ENCODE measurements at regions not wholly inside any gene's neighbourhood (a gene's known extent, or its start where the extent isn't known, plus 50 kb on each side); places are given as distances from the start of the nearest gene placed in this dataset.

DNA sequence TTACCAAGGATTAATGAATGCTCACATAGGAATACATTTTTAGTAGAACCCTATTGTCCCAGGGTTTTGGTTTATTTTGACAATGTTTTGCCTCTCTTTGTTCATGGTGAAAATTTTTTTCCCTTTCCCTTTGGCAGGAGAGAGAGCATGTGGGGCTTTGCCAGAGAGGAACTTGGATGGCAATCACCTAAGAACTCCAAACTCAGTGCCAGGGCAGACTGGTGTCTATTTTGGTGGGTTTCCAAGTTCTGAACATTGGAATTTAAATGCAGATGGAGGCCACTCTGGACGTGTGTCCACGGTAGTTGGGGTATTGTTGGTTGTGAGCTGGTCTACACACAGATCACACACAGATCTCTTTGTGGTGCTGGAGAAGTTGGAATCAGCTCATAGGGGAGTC is 2091.1 kb upstream of the PIK3C3 start:
- no peak overlapping the region for H3K9ac ChIP-seq (ENCODE audit: insufficient read length, low read depth)
- no peaks in the 10 kb centered on the region for H3K36me3 ChIP-seq (ENCODE audit: insufficient read depth, insufficient read length, low read length)
- no peaks in the 10 kb centered on the region for H3K27me3 ChIP-seq (ENCODE audit: insufficient read depth, insufficient read length)
- H3K9me3 ChIP-seq (ENCODE audit: insufficient read depth, low read length), result no peaks in the 10 kb centered on the region
- DNase-seq (ENCODE audit: low read depth, low spot score), result no peak
- H3K4me1 ChIP-seq (ENCODE audit: insufficient read depth, insufficient read length), result no peaks in the 10 kb centered on the region
- TF ChIP-seq ZNF274 (IDR thresholded peaks at IDR 0.05; ENCODE audit: low read depth, low read length), result no peak
- no peak overlapping the region for H3K4me3 ChIP-seq (ENCODE audit: insufficient read length, low read depth)

DNA sequence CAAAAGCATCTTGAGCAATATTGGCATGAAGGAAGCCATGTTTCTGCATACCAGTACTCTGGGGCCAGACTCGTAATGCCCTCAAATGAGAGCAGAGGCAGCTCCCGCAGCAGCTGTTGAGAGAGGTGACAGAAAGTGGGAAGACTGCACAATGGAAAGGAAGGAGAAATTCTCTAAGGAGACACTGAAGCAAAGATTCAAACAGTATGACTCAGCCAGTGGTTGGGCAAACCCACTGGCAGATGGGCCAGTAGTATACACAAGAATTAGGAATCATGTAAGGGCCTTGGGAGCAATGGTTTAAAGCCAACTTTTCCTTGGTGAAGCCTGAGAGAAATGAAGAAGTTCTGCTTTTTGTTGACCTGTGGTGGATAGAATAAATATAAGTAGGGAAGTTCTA is 2092.7 kb upstream of the PIK3C3 start:
- no peak for DNase-seq (ENCODE audit: low read depth, low spot score)
- no peak overlapping the region for H3K4me3 ChIP-seq (ENCODE audit: insufficient read length, low read depth)
- no peaks in the 10 kb centered on the region for H3K9me3 ChIP-seq (ENCODE audit: insufficient read depth, low read length)
- no peaks in the 10 kb centered on the region for H3K27me3 ChIP-seq (ENCODE audit: insufficient read depth, insufficient read length)
- H3K36me3 ChIP-seq (ENCODE audit: insufficient read depth, insufficient read length, low read length), result no peaks in the 10 kb centered on the region
- no peak for TF ChIP-seq ZNF274 (IDR thresholded peaks at IDR 0.05; ENCODE audit: low read depth, low read length)
- TF ChIP-seq SUZ12 (IDR thresholded peaks at IDR 0.05; ENCODE audit: extremely low read depth, insufficient read depth, insufficient read length), result no peak
- no peak for TF ChIP-seq YY1 (IDR thresholded peaks at IDR 0.05; ENCODE audit: insufficient read depth, insufficient read length)
- no peak overlapping the region for H3K9ac ChIP-seq (ENCODE audit: insufficient read length, low read depth)
- no peaks in the 10 kb centered on the region for H3K4me1 ChIP-seq (ENCODE audit: insufficient read depth, insufficient read length)

DNA sequence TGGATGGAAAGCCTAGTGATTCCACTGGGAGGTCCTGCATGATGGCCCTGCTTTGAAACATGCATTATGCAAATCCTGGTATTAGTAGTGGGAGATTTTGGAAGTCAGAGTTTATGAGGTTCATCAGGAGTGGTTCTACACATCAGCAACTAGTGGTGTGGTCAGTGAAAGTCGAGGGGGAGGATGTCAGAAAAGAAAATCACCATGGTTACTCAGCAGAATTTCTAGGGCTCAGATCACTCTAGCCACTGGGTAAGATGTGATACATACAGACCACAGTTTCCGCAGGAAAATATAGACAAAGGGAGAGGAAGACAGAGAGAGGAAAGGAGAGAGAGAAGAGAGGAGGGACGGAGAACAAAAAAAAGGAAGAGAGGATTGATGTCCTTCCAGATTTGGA is 2100.7 kb upstream of the PIK3C3 start:
- Histone ChIP-seq H3K4me1 (ENCODE audit: insufficient read depth, insufficient read length) (no peaks in the 10 kb centered on the region), H3K9ac (ENCODE audit: insufficient read length, low read depth) (no peak overlapping the region), H3K4me3 (ENCODE audit: insufficient read length, low read depth) (no peak overlapping the region), H3K36me3 (ENCODE audit: insufficient read depth, insufficient read length, low read length) (no peaks in the 10 kb centered on the region), H3K27me3 (ENCODE audit: insufficient read depth, insufficient read length) (no peaks in the 10 kb centered on the region), H3K9me3 (ENCODE audit: insufficient read depth, low read length) (no peaks in the 10 kb centered on the region)
- DNase-seq (ENCODE audit: low read depth, low spot score), result no peak
- no peak for TF ChIP-seq ZNF274 (IDR thresholded peaks at IDR 0.05; ENCODE audit: low read depth, low read length)

DNA sequence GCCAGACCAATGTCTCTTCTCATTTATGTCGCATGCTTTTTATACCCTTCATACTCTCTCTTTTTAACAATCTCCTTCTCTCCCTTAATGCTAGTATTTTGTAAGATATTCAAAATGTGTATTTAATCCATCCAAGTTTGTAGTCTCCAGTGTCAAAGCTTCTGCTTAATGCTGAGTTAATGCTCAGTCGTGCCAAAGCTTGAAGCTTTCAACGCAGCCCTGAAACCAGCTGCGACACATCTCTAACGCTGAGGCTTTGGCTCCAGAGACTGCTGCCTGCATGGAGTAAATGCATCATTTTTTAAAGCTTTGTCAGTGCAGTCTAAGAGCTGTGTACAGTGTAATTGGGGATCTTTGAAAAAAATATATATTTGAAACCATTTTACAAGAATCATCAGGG is 2108.8 kb upstream of the PIK3C3 start:
- TF ChIP-seq SUZ12 (IDR thresholded peaks at IDR 0.05; ENCODE audit: extremely low read depth, insufficient read depth, insufficient read length) (no peak), YY1 (IDR thresholded peaks at IDR 0.05; ENCODE audit: insufficient read depth, insufficient read length) (no peak), ZNF274 (IDR thresholded peaks at IDR 0.05; ENCODE audit: low read depth, low read length) (no peak)
- no peak overlapping the region for H3K9ac ChIP-seq (ENCODE audit: insufficient read length, low read depth)
- H3K4me3 ChIP-seq (ENCODE audit: insufficient read length, low read depth), result no peak overlapping the region
- H3K36me3 ChIP-seq (ENCODE audit: insufficient read depth, insufficient read length, low read length), result no peaks in the 10 kb centered on the region
- no peak for DNase-seq (ENCODE audit: low read depth, low spot score)
- no peaks in the 10 kb centered on the region for H3K27me3 ChIP-seq (ENCODE audit: insufficient read depth, insufficient read length)
- H3K4me1 ChIP-seq (ENCODE audit: insufficient read depth, insufficient read length), result no peaks in the 10 kb centered on the region
- H3K9me3 ChIP-seq (ENCODE audit: insufficient read depth, low read length), result no peaks in the 10 kb centered on the region

DNA sequence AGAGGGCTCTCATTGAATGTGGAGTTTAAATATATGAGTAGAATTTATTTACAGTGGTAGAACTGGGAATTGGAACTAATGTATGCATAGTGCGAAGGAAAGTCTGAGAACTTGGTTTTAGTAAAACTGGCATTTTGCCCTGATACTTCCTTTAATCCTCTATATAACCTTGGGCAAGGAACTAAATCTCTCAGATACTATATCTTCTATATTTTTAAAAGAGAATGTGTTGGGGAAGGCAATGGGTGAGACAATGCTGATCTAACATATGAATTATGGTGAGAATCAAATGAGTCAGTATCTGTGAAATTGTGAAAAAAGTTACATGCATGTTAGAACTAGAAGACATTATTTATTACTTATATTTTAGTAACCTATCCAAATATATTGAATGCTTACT is 2109.4 kb upstream of the PIK3C3 start:
- no peak for TF ChIP-seq ZNF274 (IDR thresholded peaks at IDR 0.05; ENCODE audit: low read depth, low read length)
- no peak for TF ChIP-seq YY1 (IDR thresholded peaks at IDR 0.05; ENCODE audit: insufficient read depth, insufficient read length)
- TF ChIP-seq SUZ12 (IDR thresholded peaks at IDR 0.05; ENCODE audit: extremely low read depth, insufficient read depth, insufficient read length), result no peak
- no peak for DNase-seq (ENCODE audit: low read depth, low spot score)
- no peak overlapping the region for H3K4me3 ChIP-seq (ENCODE audit: insufficient read length, low read depth)

DNA sequence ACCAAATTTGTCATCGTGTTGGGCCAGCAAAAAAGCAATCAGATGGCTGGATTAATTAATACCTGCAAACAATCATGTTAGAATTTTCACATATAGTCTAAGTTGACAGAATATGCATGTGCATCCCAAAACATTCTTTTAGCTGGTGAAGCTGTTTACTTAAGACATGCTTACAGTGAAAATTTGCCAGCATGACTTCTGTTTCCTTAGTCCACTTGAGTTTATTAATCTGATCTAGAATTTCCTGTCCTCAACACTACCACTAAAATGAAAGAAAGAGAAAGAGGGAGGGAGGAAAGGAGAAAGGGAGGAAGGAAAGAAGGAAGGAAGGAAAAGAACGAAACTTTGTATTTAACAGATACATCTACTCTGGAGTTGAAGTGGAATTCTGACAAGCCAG is 2109.9 kb upstream of the PIK3C3 start:
- DNase-seq (ENCODE audit: low read depth, low spot score), result no peak
- Histone ChIP-seq H3K4me1 (ENCODE audit: insufficient read depth, insufficient read length) (no peaks in the 10 kb centered on the region), H3K36me3 (ENCODE audit: insufficient read depth, insufficient read length, low read length) (no peaks in the 10 kb centered on the region), H3K27me3 (ENCODE audit: insufficient read depth, insufficient read length) (no peaks in the 10 kb centered on the region), H3K4me3 (ENCODE audit: insufficient read length, low read depth) (no peak overlapping the region), H3K9ac (ENCODE audit: insufficient read length, low read depth) (no peak overlapping the region), H3K9me3 (ENCODE audit: insufficient read depth, low read length) (no peaks in the 10 kb centered on the region)
- no peak for TF ChIP-seq SUZ12 (IDR thresholded peaks at IDR 0.05; ENCODE audit: extremely low read depth, insufficient read depth, insufficient read length)
- TF ChIP-seq ZNF274 (IDR thresholded peaks at IDR 0.05; ENCODE audit: low read depth, low read length), result no peak
- no peak for TF ChIP-seq YY1 (IDR thresholded peaks at IDR 0.05; ENCODE audit: insufficient read depth, insufficient read length)

More for the DNA sequence above, 2109.4 kb upstream of the PIK3C3 start:
- Histone ChIP-seq H3K27me3 (ENCODE audit: insufficient read depth, insufficient read length) (no peaks in the 10 kb centered on the region), H3K9me3 (ENCODE audit: insufficient read depth, low read length) (no peaks in the 10 kb centered on the region), H3K9ac (ENCODE audit: insufficient read length, low read depth) (no peak overlapping the region), H3K4me1 (ENCODE audit: insufficient read depth, insufficient read length) (no peaks in the 10 kb centered on the region), H3K36me3 (ENCODE audit: insufficient read depth, insufficient read length, low read length) (no peaks in the 10 kb centered on the region)

DNA sequence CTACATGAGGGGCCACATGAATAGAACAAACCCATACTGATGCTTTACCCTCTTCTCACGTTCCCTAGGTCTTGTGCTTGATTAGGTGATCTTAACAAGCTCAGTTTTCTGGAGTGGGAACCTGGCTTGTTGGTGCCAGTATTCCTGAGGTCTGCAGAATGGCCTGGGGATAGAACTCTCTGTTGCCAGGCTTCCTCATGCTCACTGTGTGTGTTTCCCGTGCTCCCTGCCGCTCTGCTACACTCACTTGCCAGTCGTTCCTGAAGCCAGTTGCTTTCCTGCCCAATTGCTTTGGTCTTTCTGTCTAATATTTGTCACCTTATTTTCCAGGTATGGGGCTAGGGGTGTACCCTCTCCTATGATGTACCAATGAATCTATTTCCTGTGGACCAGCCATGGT is 2111.5 kb upstream of the PIK3C3 start:
- no peak overlapping the region for H3K4me3 ChIP-seq (ENCODE audit: insufficient read length, low read depth)
- no peak for TF ChIP-seq SUZ12 (IDR thresholded peaks at IDR 0.05; ENCODE audit: extremely low read depth, insufficient read depth, insufficient read length)
- TF ChIP-seq ZNF274 (IDR thresholded peaks at IDR 0.05; ENCODE audit: low read depth, low read length), result no peak
- no peak for TF ChIP-seq YY1 (IDR thresholded peaks at IDR 0.05; ENCODE audit: insufficient read depth, insufficient read length)

DNA sequence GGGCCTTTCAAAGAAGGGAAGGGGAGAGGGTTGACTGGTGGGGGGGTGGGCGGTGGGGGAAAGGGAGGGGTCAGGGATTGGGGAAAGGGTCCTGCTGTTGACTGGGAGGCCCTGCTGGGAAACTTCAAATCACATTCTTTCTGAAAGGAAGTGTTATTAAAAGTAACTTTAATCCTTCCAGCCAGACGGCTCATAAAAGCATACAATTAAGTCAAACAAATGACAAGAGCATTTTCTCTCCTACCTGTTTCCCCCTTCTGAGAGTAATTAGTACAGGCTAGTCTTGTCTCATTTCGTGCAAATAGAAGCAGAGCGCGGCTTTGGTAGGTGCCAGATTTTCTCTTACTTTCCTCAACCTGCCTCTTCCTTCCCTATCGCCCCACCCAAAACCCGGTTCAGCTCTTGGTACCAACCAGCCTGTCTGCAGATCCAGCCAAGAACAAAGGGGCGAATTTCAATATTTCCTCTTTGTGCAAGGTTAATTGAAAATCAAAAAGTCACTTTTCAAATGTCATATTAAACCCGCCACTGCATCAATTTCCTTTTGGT is 2112.6 kb upstream of the PIK3C3 start:
- no peaks in the 10 kb centered on the region for H3K9me3 ChIP-seq (ENCODE audit: insufficient read depth, low read length)
- no peaks in the 10 kb centered on the region for H3K27me3 ChIP-seq (ENCODE audit: insufficient read depth, insufficient read length)

More for the DNA sequence above, 2111.5 kb upstream of the PIK3C3 start:
- DNase-seq (ENCODE audit: low read depth, low spot score), result no peak
- no peaks in the 10 kb centered on the region for H3K9me3 ChIP-seq (ENCODE audit: insufficient read depth, low read length)
- H3K9ac ChIP-seq (ENCODE audit: insufficient read length, low read depth), result no peak overlapping the region
- H3K4me1 ChIP-seq (ENCODE audit: insufficient read depth, insufficient read length), result no peaks in the 10 kb centered on the region
- H3K27me3 ChIP-seq (ENCODE audit: insufficient read depth, insufficient read length), result no peaks in the 10 kb centered on the region
- no peaks in the 10 kb centered on the region for H3K36me3 ChIP-seq (ENCODE audit: insufficient read depth, insufficient read length, low read length)

More for the DNA sequence above, 2112.6 kb upstream of the PIK3C3 start:
- TF ChIP-seq SUZ12 (IDR thresholded peaks at IDR 0.05; ENCODE audit: extremely low read depth, insufficient read depth, insufficient read length), result no peak
- no peak for TF ChIP-seq YY1 (IDR thresholded peaks at IDR 0.05; ENCODE audit: insufficient read depth, insufficient read length)
- TF ChIP-seq ZNF274 (IDR thresholded peaks at IDR 0.05; ENCODE audit: low read depth, low read length), result no peak
- no peaks in the 10 kb centered on the region for H3K4me1 ChIP-seq (ENCODE audit: insufficient read depth, insufficient read length)
- H3K9ac ChIP-seq (ENCODE audit: insufficient read length, low read depth), result no peak overlapping the region
- DNase-seq (ENCODE audit: low read depth, low spot score), result no peak
- no peak overlapping the region for H3K4me3 ChIP-seq (ENCODE audit: insufficient read length, low read depth)
- H3K36me3 ChIP-seq (ENCODE audit: insufficient read depth, insufficient read length, low read length), result no peaks in the 10 kb centered on the region

Data from NT2/D1 (cell line).